OCI-LY7 (cell line): ENCODE measurements at regions not wholly inside any gene's neighbourhood (a gene's known extent, or its start where the extent isn't known, plus 50 kb on each side); places are given as distances from the start of the nearest gene placed in this dataset.

Source experiments
- CTCF ChIP-seq: fragments of 200-600 bp; sonication (generic); conservative IDR thresholded peaks from 2 replicates; pipeline ENCODE4 v1.5.1; 2014; ENCODE audit warnings: mild to moderate bottlenecking, antibody characterized with exemption, low read length, moderate library complexity, mixed read lengths
- EZH2phosphoT487 ChIP-seq: fragments of 200-600 bp; sonication (generic); IDR thresholded peaks from 2 replicates; pipeline ENCODE4 v1.6.1; 2018; ENCODE audit warnings: low read depth, borderline replicate concordance, mild to moderate bottlenecking, mixed run types, antibody characterized with exemption, low read length, moderate library complexity, mixed read lengths

- TF ChIP-seq EZH2phosphoT487 = no peak
- TF ChIP-seq CTCF = peak; percentile 47
Measured at GRCh38 chr11:70796648-70797227, 398.4 kb downstream of the CTTN start.
